SU-DHL-6 (cell line): ENCODE measurements at regions not wholly inside any gene's neighbourhood (a gene's known extent, or its start where the extent isn't known, plus 50 kb on each side); places are given as distances from the start of the nearest gene placed in this dataset.

Source experiments
- H2AFZ ChIP-seq: fragments of 200-600 bp; sonication (generic); 2 replicates; pipeline ENCODE4 v1.6.1; 2014; ENCODE audit warnings: low read depth, mild to moderate bottlenecking, moderate library complexity, mixed read lengths, antibody characterized with exemption, low read length; ENCODE audit not compliant: severe bottlenecking
- H3F3A ChIP-seq: fragments of 200-600 bp; shearing (Covaris generic); 2 replicates; pipeline ENCODE4 v1.6.0; 2016; ENCODE audit warnings: antibody characterized with exemption, mild to moderate bottlenecking; ENCODE audit not compliant: insufficient read depth
- H3K27ac ChIP-seq: fragments of 200-600 bp; sonication (generic); 2 replicates; pipeline ENCODE4 v1.5.1; 2016; ENCODE audit warnings: low read depth, mild to moderate bottlenecking, low read length, moderate library complexity, mixed read lengths
- H3K27me3 ChIP-seq: fragments of 200-600 bp; sonication (generic), shearing (Covaris generic); 2 replicates; pipeline ENCODE4 v1.6.0; 2014; ENCODE audit warnings: mild to moderate bottlenecking, low read length
- H3K36me3 ChIP-seq: fragments of 200-600 bp; sonication (generic); 2 replicates; pipeline ENCODE4 v1.6.1; 2014; ENCODE audit warnings: mild to moderate bottlenecking, low read length, mixed read lengths
- H3K4me2 ChIP-seq: fragments of 300-600, 200-600 bp; shearing (Covaris generic), sonication (generic); 2 replicates; pipeline ENCODE4 v1.6.0; 2014; ENCODE audit warnings: low read length, low read depth, mild to moderate bottlenecking; ENCODE audit not compliant: poor library complexity, severe bottlenecking
- H3K4me3 ChIP-seq: fragments of 200-600 bp; sonication (generic); 2 replicates; pipeline ENCODE4 v1.5.1; 2014; ENCODE audit warnings: antibody characterized with exemption, low read length, mild to moderate bottlenecking, mixed read lengths; ENCODE audit not compliant: insufficient read depth, poor library complexity, severe bottlenecking
- H3K79me2 ChIP-seq: fragments of 200-600 bp; sonication (generic); 2 replicates; pipeline ENCODE4 v1.6.1; 2014; ENCODE audit warnings: mild to moderate bottlenecking, low read length, moderate library complexity; ENCODE audit not compliant: insufficient read depth
- H3K9ac ChIP-seq: fragments of 200-600 bp; sonication (generic); 2 replicates; pipeline ENCODE4 v1.7.0; 2014; ENCODE audit warnings: mild to moderate bottlenecking, low read length
- H3K9me2 ChIP-seq: fragments of 200-600 bp; sonication (generic); replicated peaks from 2 replicates; pipeline ENCODE4 v1.6.1; 2014; ENCODE audit warnings: low read length; ENCODE audit not compliant: insufficient read depth
- H3K9me3 ChIP-seq: fragments of 200-600 bp; sonication (generic); 2 replicates; pipeline ENCODE4 v1.6.1; 2014; ENCODE audit warnings: low read length, mixed read lengths; ENCODE audit not compliant: insufficient read depth
- H4K20me1 ChIP-seq: fragments of 200-600 bp; sonication (generic); 2 replicates; pipeline ENCODE4 v1.6.1; 2014; ENCODE audit warnings: low read depth, mild to moderate bottlenecking, antibody characterized with exemption, low read length, moderate library complexity, mixed read lengths
- EZH2phosphoT487 ChIP-seq: fragments of 200-600 bp; sonication (generic), shearing (Covaris generic); conservative IDR thresholded peaks from 2 replicates; pipeline ENCODE4 v1.6.1; 2018; ENCODE audit warnings: mild to moderate bottlenecking, antibody characterized with exemption, low read length, moderate library complexity, mixed read lengths
- TF ChIP-seq, protein P1 (sequence below): fragments of 200-600 bp; sonication (generic); IDR thresholded peaks from one replicate; pipeline ENCODE4 v1.5.1; 2017; ENCODE audit warnings: antibody characterized with exemption, mild to moderate bottlenecking, low read length, moderate library complexity; ENCODE audit not compliant: insufficient read depth, poor library complexity, severe bottlenecking

DNA sequence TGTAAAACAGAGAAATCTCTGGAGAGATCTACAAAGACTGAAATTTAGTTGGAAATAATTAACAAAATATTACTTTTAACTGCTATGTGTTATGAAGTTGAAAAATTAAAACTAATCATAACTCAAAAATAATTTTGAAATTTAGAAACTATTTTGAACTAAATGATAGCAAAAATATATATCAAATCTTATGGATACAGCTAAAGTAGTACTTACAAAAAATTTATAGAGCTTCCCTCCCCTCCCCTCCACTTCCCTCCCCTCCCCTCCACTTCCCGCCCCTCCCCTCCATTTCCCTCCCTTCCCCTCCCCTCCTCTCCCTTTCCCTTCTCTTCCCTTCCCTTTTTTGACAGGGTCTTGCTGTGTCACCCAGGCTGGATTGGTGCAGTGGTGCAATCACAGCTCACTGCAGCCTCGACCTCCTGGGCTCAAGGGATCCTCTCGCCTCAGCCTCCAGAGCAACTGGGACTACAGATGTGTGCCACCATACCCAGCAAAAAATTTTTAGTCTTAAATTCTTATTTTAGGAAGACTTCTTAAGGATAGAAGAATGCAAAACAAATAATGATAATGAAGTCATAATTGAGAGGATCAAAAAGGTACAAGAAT is 87.2 kb upstream of the RGS17 start:
- Histone ChIP-seq H4K20me1 (no peaks in the 10 kb centered on the region), H3K4me2 (no peak overlapping the region), H3K27ac (no peak overlapping the region), H3K27me3 (no peaks in the 10 kb centered on the region), H3K9me3 (no peaks in the 10 kb centered on the region), H3K4me3 (no peak overlapping the region), H3K9me2 (no peaks in the 10 kb centered on the region), H3K9ac (no peak overlapping the region), H3K36me3 (no peaks in the 10 kb centered on the region), H3F3A (no peaks in the 10 kb centered on the region), H3K79me2 (no peaks in the 10 kb centered on the region), H2AFZ (no peak overlapping the region)
- TF ChIP-seq, protein P1, sequence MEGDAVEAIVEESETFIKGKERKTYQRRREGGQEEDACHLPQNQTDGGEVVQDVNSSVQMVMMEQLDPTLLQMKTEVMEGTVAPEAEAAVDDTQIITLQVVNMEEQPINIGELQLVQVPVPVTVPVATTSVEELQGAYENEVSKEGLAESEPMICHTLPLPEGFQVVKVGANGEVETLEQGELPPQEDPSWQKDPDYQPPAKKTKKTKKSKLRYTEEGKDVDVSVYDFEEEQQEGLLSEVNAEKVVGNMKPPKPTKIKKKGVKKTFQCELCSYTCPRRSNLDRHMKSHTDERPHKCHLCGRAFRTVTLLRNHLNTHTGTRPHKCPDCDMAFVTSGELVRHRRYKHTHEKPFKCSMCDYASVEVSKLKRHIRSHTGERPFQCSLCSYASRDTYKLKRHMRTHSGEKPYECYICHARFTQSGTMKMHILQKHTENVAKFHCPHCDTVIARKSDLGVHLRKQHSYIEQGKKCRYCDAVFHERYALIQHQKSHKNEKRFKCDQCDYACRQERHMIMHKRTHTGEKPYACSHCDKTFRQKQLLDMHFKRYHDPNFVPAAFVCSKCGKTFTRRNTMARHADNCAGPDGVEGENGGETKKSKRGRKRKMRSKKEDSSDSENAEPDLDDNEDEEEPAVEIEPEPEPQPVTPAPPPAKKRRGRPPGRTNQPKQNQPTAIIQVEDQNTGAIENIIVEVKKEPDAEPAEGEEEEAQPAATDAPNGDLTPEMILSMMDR = no peak
- TF ChIP-seq EZH2phosphoT487 = no peak

DNA sequence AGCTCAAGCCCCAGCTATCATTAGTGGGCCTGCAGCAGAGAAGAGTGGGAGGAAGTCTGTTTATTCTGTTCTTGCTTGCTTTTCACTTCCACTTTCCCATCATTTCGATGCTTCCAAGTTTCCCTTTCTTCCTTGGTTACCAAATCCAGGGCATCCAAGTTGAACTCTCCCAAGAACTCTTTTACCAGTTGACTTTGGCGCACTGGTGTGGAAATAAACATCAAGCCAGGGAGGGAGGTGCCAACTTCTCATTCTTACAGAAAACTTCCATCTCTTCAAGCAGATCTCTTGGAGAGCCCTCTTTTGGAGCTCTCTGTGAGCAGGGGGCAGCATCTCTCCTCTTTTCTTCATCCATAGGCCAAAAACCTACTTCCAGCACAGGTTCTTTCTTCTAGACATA is 85.7 kb upstream of the RGS17 start:
- H3K4me3 ChIP-seq = no peak overlapping the region
- H3K9me3 ChIP-seq = no peaks in the 10 kb centered on the region
- no peaks in the 10 kb centered on the region for H3K79me2 ChIP-seq
- H3K27me3 ChIP-seq = no peaks in the 10 kb centered on the region
- H2AFZ ChIP-seq = no peak overlapping the region
- H3K4me2 ChIP-seq = no peak overlapping the region
- no peak overlapping the region for H3K27ac ChIP-seq
- no peaks in the 10 kb centered on the region for H3K36me3 ChIP-seq
- H4K20me1 ChIP-seq = no peaks in the 10 kb centered on the region
- no peak overlapping the region for H3K9ac ChIP-seq
- TF ChIP-seq, protein P1 = no peak
- TF ChIP-seq EZH2phosphoT487 = no peak
- no peaks in the 10 kb centered on the region for H3K9me2 ChIP-seq
- no peaks in the 10 kb centered on the region for H3F3A ChIP-seq

GRCh38 chr6:153215242-153215641 is 84.2 kb upstream of the RGS17 start:
- H3K4me2 ChIP-seq = no peak overlapping the region
- no peak overlapping the region for H2AFZ ChIP-seq
- no peaks in the 10 kb centered on the region for H3K27me3 ChIP-seq
- no peaks in the 10 kb centered on the region for H3K9me3 ChIP-seq
- H3K9ac ChIP-seq = no peak overlapping the region
- H3K4me3 ChIP-seq = no peak overlapping the region
- no peaks in the 10 kb centered on the region for H3K79me2 ChIP-seq
- no peak overlapping the region for H3K27ac ChIP-seq
- TF ChIP-seq, protein P1 = no peak
- no peak for TF ChIP-seq EZH2phosphoT487
- H3K9me2 ChIP-seq = no peaks in the 10 kb centered on the region
- no peaks in the 10 kb centered on the region for H4K20me1 ChIP-seq
- no peaks in the 10 kb centered on the region for H3F3A ChIP-seq
- no peaks in the 10 kb centered on the region for H3K36me3 ChIP-seq
